ENCODE measurements at regions not wholly inside any gene's neighbourhood (a gene's known extent, or its start where the extent isn't known, plus 50 kb on each side); places are given as distances from the start of the nearest gene placed in this dataset.

DNA sequence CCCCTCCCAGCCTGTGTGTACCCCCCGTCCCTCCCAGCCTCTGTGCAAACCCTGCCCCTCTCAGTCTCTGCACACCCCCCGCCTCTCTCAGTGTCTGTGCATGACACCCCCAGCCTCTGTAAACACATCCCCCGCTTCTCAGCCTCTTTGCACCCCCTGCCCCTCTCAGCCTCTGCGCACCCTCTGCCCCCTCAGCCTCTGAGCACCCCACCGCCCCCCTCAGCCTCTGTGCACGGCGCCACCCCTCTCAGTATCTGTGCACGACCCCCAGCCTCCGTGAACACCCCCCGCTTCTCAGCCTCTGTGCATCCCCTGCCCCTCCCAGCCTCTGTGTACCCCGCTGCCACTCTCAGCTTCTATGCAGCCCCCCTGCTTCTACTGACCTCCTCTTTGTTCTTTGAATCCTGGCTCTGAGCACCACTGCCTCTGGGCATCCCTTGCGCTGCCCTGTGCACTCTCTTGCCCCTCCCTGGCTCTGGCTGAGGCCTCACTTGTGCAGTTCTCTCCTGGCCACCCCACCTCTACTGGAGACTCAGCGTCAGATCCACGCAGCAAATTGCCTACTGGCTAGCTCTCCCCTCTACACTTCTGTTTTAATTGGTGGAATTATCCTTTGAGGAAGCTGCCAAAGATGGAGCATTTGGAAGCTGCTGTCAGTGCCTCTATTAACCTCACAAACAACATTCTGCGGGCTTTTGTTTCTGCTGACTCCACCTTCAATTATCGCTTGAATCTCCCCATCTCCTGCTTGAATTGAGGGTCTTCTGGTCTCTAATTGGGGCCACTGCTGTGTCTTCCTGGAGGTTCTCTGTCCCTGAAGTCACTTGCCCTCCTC lies 838.6 kb downstream of the TBC1D22A start:
- DNase-seq (ENCODE audit: low spot score), result no peak
- intact Hi-C loops (cut with DNase I), result loop anchor here in 1 of 2 donors (10.0 kb wide), 1 partner anchor 1436 kb away; no protein-coding TSS in a partner anchor

DNA sequence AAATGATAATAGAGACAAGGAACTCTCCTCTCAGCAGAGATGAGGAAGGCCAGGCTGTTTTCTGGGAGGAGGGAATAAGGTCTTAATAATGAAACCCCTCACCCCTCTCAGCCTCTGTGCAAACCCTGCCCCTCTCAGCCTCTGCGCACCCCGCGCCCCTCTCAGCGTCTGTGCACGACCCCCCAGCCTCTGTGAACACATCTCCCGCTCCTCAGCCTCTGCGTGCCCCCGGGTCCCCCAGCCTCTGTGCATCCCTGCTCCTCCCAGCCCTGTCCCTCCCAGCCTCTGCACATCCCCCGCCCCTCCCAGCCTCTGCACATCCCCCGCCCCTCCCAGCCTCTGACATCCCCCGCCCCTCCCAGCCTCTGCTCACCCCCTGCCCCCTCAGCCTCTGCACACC lies 837.8 kb downstream of the TBC1D22A start:
- DNase-seq (ENCODE audit: low spot score), result no peak
- intact Hi-C loops (cut with DNase I), result loop anchor here in 1 of 2 donors (10.0 kb wide), 1 partner anchor 1435 kb away; no protein-coding TSS in a partner anchor

DNA sequence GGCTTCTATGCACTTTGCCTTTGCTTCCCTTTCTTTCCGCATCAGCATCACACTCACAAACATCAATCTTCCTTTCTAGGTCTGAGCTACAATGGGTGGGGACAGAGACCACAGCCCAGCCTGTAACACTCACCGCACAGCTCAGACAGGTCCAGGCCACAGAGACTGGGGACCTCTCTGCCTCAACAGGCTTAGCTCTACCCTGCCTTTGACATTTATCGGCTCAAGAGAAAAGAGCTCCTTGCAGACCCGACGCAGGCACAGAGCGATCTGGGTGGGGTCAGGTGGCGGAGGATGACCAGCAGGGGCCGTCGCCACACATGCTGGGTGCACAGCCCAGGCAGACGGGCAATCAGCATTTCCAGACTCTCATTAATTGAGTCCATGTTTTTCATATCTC lies 837.3 kb downstream of the TBC1D22A start:
- no peak for DNase-seq (ENCODE audit: low spot score)
- intact Hi-C loops (cut with DNase I), result loop anchor here in 1 of 2 donors (10.0 kb wide), 1 partner anchor 1435 kb away; no protein-coding TSS in a partner anchor

DNA sequence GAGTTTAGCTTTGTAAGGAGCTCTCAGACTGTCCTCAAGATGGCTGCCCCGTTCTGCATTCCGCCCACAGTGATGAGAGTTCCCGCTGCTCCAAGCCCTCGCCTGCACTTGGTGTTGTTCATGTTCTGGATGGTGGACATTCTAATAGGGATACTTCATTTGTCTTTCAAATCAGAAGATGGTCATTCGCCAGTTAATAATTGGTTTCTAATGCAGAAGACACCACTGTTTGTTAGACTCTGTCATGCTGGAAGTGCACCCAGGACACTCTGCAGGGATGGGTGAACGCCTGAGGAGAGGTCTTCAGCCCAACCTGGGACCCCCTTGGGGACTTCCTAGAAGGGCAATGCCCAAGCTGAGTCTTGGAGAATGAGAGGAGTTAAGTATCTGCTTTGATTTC lies 836.4 kb downstream of the TBC1D22A start:
- intact Hi-C loops (cut with DNase I), result no loop called here
- no peak for DNase-seq (ENCODE audit: low spot score)

DNA sequence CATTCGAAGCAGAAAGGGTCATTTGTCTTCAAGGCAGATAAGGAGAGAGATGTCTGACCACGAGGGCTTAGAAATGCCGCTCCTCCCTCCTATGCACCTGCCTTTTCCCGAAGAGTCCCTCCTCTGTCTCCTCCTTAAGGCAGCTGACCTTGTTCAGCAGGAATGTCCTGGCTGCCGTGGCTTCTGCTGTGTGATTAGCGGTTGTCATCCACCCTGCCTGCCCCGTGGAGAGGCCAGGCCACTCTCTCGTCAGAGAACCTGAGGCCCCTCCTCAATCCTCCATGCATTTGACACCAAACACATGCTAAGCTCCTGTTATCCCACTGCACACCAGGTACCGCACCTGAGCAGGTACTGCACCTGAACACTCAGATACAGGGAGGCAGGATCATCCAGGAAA lies 834.6 kb downstream of the TBC1D22A start:
- no peak for DNase-seq (ENCODE audit: low spot score)
- intact Hi-C loops (cut with DNase I), result no loop called here

DNA sequence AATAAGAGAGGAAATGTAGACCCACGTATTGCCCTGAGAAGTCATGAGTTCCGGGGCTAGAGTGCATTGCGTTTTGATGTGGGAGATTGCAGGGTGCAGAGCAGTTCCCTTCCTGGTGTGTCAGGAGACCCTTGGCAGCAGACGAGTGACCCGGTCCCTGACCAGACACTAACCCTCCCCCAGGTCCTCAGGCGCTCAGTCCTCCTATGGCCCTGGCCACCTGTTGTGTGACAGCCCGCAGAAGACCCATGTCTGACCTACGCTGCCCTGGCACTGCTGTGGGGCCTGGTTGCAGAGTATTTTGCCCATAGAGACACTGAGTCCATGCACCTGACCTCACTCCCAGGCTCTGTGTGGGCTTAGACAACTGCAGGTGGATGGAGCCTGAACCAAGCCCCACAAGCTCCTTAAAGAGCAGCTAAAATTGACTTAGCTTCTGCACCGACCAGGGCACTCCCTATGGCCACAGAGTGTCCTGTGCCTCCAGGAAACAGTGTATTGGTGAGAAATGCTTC lies 833.8 kb downstream of the TBC1D22A start:
- intact Hi-C loops (cut with DNase I), result no loop called here
- no peak for DNase-seq (ENCODE audit: low spot score)

DNA sequence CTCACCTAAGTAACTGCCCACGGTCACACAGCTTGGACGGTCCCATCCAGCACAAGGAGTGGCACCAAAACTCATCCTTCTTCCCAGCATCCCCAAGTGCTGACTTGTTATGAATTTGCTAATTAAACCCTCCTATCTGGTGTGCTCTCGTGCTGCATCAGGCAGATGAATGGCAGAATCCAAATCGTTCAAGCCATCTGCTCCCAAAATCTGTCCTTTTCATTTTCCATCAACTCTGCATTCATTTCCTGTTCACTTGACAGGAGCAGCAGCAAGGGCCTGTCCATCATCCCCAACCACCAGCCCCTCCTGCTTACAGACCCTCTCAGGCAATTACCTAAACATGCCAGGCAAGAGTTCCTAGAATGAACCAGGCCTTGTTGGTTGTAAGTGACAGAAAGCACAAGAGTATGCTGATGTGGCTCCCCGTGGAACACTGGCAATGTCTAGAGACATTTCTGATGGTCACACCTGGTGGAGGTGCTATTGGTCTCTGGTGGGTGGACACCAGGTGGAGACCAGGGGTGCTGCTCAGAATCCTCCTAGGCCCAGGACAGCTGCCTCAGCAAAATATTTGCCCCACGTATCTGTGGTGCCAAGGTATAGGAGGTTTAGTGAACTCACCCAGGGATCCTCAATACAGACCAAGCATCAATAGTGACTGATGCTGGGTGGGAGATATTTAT lies 832.5 kb downstream of the TBC1D22A start:
- intact Hi-C loops (cut with DNase I), result no loop called here
- no peak for DNase-seq (ENCODE audit: low spot score)

DNA sequence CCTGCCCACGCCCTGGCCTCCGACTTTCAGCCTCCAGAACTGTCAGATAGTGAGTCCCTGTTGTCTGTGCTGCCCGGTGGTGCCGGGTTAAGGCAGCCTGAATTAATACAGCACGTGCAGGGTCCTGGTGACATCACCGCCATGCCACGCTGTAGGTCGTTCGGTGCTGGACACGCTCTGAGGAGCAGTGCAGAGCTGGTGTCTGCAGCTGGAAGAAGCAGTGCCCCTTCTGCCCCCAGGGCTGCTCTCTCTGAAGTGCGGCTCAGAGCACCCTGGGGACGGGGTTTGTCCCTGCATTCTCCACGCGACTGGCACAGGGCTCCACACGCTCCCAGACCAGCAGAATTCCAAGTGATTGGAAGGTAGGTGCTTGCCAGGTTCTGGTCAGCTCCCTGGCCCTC lies 831.5 kb downstream of the TBC1D22A start:
- intact Hi-C loops (cut with DNase I), result no loop called here
- DNase-seq (ENCODE audit: low spot score), result no peak

DNA sequence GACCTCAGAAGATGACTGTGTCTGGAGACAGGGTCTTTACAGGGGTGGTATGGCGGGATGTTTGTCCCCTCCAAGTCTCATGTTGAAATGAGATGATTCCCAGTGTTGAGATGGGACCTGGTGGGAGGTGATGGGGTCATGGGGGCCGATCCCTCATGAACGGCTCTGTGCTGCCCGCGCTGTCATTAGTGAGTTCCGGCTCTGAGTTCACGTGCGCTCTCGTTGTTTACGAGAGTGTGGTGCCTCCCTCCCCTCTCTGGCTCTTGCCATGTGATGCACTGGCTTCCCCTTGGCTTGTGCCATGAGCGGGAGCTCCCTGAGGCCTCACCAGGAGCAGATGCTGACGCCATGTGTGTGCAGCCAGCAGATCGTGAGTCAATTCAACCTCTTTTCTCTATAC lies 830.8 kb downstream of the TBC1D22A start:
- intact Hi-C loops (cut with DNase I), result no loop called here
- no peak for DNase-seq (ENCODE audit: low spot score)

DNA sequence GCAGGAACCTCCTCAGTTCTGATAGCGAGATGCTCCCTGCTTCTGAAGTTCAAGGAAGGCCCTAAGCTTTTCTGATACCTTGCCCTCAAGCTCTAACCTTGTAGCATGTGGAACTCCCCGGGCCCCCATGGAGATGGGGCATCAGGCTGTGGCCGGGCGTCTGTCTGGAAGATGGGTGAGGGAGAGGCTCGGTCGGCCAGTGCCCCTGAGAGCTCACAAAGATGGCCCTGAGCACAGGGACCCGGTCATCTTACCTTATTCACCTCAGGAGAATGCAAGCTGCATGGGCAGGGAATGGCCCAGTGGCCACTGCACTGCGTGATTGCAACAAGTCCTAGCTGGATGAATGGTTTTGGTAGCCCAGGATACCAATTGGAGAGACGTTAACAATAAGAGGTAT lies 830.3 kb downstream of the TBC1D22A start:
- DNase-seq (ENCODE audit: low spot score), result no peak
- intact Hi-C loops (cut with DNase I), result no loop called here

DNA sequence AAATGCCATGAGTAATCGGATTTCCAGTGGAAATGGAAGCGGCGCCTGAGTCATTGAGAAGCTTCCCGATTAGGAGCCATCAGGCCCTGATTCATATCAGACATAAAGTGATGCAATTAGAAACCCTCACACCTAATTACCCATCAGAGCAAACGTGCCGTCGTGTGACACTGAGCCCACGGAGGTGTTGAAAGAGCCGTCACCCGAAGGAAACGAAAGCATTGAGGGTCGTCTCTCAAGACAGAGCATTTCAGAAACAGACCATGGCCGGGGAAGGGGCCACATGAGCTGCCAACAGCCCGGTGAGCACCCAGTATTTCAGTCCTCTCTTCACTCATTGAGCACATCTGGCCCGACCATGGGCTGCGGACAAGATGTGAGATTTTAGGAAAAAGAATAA lies 829.3 kb downstream of the TBC1D22A start:
- intact Hi-C loops (cut with DNase I), result no loop called here
- no peak for DNase-seq (ENCODE audit: low spot score)

DNA sequence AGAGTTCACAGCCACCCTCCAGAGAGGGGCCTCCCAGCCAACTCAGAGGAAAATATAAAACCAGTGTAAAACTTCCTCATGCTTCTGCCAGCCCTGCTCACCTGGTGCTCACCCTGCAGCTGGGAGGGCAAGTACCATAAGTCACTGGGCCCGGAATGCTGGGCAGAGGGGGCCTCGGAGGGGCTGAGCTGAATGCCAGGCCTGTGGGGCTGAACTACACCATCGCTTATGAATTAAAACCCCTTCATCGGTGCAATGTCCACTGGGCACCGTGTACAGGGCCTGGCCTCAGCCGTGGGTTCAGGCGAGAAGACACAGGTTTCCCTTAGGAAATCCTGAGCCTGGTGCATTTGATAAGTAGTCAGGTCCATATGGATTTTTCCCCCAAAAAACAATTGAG lies 828.6 kb downstream of the TBC1D22A start:
- DNase-seq (ENCODE audit: low spot score), result no peak
- intact Hi-C loops (cut with DNase I), result no loop called here

DNA sequence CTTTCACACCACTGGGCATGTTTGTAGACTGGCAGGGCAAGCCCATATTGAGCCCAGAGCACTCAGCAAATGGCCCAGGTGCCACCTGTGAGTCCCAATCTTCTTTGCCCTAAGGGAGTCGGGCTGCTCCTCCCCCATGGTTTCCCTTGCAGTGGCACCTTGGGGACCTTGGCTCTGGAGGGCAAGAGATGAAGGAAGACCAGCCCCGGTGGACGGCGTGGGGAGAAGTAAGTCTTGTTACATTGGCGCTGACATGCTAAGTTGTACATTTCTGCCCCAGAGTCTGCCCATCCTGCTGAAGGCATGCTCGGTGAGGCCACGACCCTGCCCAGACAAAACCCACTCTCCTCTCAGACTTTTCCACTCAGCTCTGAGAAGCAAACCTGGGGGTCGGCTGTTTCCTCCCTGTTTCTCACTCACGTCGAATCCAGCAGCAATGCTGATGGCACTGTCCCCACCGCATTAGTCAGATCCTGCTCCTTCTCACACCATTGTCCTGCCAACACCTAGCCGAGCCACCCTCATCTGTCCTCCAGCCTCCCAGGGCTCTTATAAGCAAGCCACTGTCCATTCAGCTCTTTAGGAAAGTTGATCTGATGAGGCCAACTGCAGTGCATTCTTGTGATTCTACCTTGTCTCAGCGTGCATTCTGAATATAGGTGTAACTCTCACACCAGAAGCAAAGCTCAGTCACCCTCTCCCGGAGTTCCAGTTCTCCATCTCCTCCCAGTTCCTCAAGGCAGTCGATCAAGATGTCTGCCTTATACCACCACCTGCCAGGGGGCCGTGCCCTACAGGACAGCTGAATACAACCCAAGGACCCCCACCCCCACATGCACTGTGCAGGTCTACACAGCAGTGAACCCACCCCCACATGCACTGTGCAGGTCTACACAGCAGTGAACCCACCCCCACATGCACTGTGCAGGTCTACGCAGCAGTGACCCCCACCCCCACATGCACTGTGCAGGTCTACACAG lies 827.1 kb downstream of the TBC1D22A start:
- DNase-seq (ENCODE audit: low spot score), result no peak
- intact Hi-C loops (cut with DNase I), result no loop called here

DNA sequence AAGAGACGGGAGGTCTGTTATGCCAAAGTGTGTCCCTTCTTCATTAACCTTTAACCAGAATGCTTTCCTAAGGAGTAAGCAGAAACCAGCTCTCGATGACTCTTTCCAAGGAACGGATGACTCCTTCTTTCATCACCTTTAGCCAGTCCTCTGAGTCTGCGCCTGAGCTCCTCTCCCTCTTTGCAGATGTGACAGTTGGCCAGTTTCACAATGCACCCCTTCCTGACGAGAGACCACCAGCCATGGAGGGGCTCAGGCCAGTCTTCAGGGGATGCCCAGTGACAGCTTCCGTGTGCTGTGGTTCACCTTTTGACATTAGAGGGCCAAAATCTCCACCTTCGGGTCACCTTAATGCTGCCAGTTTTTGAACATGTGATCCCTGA lies 826.1 kb downstream of the TBC1D22A start:
- DNase-seq (ENCODE audit: low spot score), result no peak
- intact Hi-C loops (cut with DNase I), result no loop called here

DNA sequence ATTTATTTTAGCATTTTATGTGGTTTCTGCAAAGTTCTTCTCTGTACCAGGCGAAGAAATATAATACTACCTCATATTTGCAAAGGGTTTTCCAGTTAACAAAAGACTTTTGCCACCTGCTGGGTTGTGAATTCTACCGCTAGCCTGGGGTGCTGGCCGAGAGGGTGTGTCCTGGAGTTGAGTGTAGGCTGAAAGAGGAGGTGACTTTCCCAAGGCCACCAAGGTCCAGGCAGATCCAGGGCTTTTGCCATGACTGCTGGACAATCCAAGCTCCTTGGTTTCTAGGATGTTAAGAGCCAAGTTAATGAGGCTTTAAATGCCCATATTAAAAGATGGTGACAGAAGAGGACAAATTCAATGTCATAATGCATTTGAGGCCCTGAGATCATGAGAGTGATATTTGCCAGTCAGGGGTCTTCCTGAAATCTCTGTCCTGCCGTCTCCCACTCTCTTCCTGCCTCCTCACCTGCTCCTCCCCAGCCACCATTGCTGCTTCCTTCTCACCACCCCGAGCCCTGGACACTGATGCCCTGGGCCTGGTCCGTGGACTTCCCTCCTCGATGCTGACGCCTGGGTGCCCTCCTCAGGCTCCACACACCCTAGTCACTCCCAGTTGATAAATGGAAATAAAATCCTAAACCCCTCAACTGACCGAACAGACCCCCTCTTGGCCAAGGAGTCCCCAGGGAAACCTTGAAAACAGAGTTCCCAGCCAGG lies 825.6 kb downstream of the TBC1D22A start:
- no peak for DNase-seq (ENCODE audit: low spot score)

DNA sequence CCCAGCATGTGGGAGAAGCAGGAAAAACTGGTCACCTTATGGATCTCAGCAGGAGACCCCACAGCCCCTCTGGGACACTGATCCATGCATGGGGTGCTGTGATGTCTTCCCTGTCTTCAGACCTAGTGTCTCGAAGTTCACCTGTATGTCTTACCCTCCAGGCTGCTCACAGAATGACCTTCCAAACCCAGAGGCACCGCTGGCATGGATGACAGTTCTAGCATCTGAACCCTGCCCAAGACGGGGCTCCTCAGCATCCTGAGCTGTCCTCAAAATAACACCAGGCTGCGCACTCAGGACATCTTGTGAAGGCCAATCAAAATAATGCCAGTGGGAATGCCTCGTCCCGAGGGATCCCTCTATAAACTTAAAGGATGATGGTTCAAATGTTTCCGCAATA lies 824.9 kb downstream of the TBC1D22A start:
- DNase-seq (ENCODE audit: low spot score), result no peak
- intact Hi-C loops (cut with DNase I), result no loop called here

More for the DNA sequence above, 825.6 kb downstream of the TBC1D22A start:
- intact Hi-C loops (cut with DNase I), result no loop called here

DNA sequence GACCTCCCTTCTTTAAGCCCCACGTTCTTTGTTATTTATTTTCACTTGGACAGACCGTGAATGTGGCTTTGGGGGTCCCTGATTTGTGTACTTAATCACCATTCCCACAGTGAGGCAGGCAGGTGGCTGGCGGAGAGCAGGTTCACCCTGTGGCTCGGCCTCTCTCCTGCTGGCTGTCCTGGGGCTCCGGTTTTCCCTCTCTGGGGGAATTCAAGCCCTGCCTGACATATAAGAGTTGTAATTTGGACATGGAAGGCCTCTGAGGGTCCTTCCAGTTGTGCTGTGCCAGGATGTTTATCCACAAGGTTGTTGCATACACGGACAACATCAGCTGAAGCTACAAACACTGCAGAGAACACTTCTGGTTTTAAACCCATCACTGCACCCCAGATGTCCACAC lies 824.5 kb downstream of the TBC1D22A start:
- no peak for DNase-seq (ENCODE audit: low spot score)
- intact Hi-C loops (cut with DNase I), result no loop called here

DNA sequence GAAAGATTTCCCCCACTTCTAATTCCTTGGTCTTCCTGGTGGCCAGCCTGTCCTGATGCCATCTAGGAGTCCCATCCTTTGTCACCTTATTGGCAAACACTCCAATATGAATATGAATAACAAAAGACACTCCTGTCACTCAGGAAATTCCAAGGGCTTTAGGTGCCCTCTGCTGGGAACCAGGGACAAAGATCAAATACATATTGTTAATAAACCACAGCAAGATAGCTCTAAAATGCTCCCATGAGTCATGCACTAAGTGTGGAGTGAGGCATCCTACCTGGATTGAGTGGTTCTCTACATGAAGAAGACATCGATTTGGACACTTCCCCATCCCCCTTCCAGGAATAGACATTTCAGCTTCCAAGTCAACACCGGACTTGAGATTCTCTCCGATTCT lies 823.6 kb downstream of the TBC1D22A start:
- no peak for DNase-seq (ENCODE audit: low spot score)
- intact Hi-C loops (cut with DNase I), result no loop called here
